ENCODE measurements at regions not wholly inside any gene's neighbourhood (a gene's known extent, or its start where the extent isn't known, plus 50 kb on each side); places are given as distances from the start of the nearest gene placed in this dataset.

DNA sequence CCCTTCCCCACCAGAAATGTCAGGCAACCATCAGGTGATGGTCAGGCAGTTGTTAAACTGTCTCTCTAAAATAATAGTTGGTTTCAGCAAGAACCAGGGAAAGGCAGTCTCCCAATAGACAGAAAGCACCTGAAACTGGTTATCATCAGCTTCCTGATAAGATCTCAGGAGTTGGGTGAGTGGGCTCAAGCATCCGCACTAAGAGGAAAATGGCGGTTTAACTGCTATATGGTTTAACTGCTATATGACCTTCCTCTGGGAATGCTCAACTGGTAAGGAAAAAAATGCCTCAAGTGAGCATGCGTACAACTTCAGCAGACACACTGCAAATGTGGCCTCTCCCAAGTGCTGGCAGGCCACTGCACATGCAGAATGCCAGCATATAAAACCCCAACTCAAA lies 240.8 kb upstream of the CMC1 start (continued):
- TF ChIP-seq SNAI1 (CRISPR knock-in tag; IDR thresholded peaks at IDR 0.05; ENCODE audit: borderline replicate concordance) (no peak), ARNT (IDR thresholded peaks at IDR 0.05) (no peak), ZSCAN30 (CRISPR knock-in tag; IDR thresholded peaks at IDR 0.05) (no peak), SRSF4 (IDR thresholded peaks at IDR 0.05; ENCODE audit: low read depth, low read length, poor library complexity, severe bottlenecking) (no peak), TSC22D2 (CRISPR knock-in tag; IDR thresholded peaks at IDR 0.05; ENCODE audit: borderline replicate concordance) (no peak)

DNA sequence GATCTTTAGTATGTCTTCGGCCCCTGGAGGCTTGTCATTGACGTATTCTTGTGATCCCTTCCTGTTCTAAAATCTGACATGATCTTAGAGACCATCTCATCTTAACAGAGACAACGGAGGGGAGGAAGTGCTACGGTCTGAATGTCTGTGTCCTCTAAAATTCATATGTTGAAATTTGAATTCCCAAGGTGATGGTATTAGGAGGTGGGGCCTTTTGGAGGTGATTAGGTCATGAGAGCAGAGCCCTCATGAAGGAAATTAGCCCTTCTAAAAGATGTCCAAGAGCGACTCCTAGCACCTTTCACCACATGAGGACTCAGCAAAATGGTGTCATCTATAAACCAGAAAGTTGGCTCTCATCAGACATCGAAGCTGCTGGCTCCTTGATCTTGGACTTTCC lies 233.2 kb upstream of the CMC1 start:
- Histone ChIP-seq H3K4me2 (ENCODE audit: low read depth, low read length) (0 out of 2 replicates have a peak overlapping the region, but pooled peaks have one; percentile 0), H3K4me3 (replicated peaks in 1 of 3; ENCODE audit: insufficient read depth in 1 of 3, low read depth in 2 of 3, low read length in 3 of 3) (no peak overlapping the region), H3K79me2 (ENCODE audit: insufficient read depth, low read length) (no peaks in the 10 kb centered on the region), H3K27me3 (ENCODE audit: control insufficient read depth in 1 of 2, insufficient read depth in 2 of 2, low read length in 2 of 2) (no peaks in the 10 kb centered on the region), H3K36me3 (replicated peaks in 1 of 2; ENCODE audit: control insufficient read depth in 1 of 2, insufficient read depth in 2 of 2, low read length in 2 of 2) (no peaks in the 10 kb centered on the region), H4K20me1 (ENCODE audit: insufficient read depth, low read length) (no peaks in the 10 kb centered on the region), H3K27ac (ENCODE audit: extremely low read length, insufficient read depth, low read length) (no peak overlapping the region), H3K9me3 (ENCODE audit: low read length) (no peaks in the 10 kb centered on the region), H3K9ac (ENCODE audit: insufficient read depth, low read depth, low read length) (no peak overlapping the region), H2AFZ (ENCODE audit: low read length) (no peak overlapping the region), H3K4me1 (ENCODE audit: insufficient read depth, low read length) (no peaks in the 10 kb centered on the region)
- WGBS (ENCODE audit: low lambda C conversion rate), result 2% methylated on average over 6 of the region's 6 CpGs
- in situ Hi-C loops (cut with HindIII; ENCODE audit: extremely low pct_ligation_motif_present, low pct_unique_long_range_greater_than_20kb) (no loop called here), intact Hi-C loops (cut with micrococcal nuclease; ENCODE audit: unreplicated experiment) (no loop called here)
- TF ChIP-seq CHCHD3 (CRISPR knock-in tag; IDR thresholded peaks at IDR 0.05) (no peak), ATM (IDR thresholded peaks at IDR 0.05; ENCODE audit: borderline replicate concordance) (no peak), SIN3A (IDR thresholded peaks at IDR 0.05; ENCODE audit: borderline replicate concordance, low read depth, low read length) (no peak), SRSF4 (IDR thresholded peaks at IDR 0.05; ENCODE audit: low read depth, low read length, poor library complexity, severe bottlenecking) (no peak), EEA1 (CRISPR knock-in tag; IDR thresholded peaks at IDR 0.05; ENCODE audit: borderline replicate concordance) (no peak), GTF3A (CRISPR knock-in tag; conservative IDR thresholded peaks at IDR 0.05) (no peak)
- TF ChIP-seq, protein P1, sequence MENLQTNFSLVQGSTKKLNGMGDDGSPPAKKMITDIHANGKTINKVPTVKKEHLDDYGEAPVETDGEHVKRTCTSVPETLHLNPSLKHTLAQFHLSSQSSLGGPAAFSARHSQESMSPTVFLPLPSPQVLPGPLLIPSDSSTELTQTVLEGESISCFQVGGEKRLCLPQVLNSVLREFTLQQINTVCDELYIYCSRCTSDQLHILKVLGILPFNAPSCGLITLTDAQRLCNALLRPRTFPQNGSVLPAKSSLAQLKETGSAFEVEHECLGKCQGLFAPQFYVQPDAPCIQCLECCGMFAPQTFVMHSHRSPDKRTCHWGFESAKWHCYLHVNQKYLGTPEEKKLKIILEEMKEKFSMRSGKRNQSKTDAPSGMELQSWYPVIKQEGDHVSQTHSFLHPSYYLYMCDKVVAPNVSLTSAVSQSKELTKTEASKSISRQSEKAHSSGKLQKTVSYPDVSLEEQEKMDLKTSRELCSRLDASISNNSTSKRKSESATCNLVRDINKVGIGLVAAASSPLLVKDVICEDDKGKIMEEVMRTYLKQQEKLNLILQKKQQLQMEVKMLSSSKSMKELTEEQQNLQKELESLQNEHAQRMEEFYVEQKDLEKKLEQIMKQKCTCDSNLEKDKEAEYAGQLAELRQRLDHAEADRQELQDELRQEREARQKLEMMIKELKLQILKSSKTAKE (CRISPR knock-in tag; IDR thresholded peaks at IDR 0.05; ENCODE audit: borderline replicate concordance), result no peak
- TF ChIP-seq, protein P2, sequence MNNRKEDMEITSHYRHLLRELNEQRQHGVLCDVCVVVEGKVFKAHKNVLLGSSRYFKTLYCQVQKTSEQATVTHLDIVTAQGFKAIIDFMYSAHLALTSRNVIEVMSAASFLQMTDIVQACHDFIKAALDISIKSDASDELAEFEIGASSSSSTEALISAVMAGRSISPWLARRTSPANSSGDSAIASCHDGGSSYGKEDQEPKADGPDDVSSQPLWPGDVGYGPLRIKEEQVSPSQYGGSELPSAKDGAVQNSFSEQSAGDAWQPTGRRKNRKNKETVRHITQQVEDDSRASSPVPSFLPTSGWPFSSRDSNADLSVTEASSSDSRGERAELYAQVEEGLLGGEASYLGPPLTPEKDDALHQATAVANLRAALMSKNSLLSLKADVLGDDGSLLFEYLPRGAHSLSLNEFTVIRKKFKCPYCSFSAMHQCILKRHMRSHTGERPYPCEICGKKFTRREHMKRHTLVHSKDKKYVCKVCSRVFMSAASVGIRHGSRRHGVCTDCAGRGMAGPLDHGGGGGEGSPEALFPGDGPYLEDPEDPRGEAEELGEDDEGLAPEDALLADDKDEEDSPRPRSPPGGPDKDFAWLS (CRISPR knock-in tag; IDR thresholded peaks at IDR 0.05; ENCODE audit: borderline replicate concordance), result no peak
- TF ChIP-seq, protein P3, sequence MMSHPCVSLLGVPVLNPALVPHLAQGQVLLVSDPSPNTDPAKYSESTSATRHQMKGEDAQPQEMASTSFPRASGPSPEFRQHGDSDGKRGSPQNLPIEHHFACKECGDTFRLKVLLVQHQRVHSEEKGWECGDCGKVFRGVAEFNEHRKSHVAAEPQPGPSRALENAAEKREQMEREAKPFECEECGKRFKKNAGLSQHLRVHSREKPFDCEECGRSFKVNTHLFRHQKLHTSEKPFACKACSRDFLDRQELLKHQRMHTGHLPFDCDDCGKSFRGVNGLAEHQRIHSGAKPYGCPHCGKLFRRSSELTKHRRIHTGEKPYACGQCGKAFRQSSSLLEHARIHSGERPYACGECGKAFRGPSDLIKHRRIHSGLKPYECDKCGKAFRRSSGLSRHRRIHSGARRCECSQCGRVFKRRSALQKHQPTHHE (CRISPR knock-in tag; IDR thresholded peaks at IDR 0.05; ENCODE audit: borderline replicate concordance), result no peak
- TF ChIP-seq, protein P4, sequence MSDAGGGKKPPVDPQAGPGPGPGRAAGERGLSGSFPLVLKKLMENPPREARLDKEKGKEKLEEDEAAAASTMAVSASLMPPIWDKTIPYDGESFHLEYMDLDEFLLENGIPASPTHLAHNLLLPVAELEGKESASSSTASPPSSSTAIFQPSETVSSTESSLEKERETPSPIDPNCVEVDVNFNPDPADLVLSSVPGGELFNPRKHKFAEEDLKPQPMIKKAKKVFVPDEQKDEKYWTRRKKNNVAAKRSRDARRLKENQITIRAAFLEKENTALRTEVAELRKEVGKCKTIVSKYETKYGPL (CRISPR knock-in tag; IDR thresholded peaks at IDR 0.05), result no peak
- DNase-seq (ENCODE audit: low spot score) (no peak), FAIRE-seq (no peak), ATAC-seq (no peak)
- ChIA-PET CTCF (ENCODE audit: low intra/inter-chr PET ratio, low total read pairs) (no interaction called here), POLR2A (no interaction called here)
- no TSS peak for BruUV-seq (replicated peaks)

All from HepG2 (cell line).